HEK293T (cell line): ENCODE measurements at regions not wholly inside any gene's neighbourhood (a gene's known extent, or its start where the extent isn't known, plus 50 kb on each side); places are given as distances from the start of the nearest gene placed in this dataset.

Experiments used
- CTCF ChIA-PET: fragments of 350-600 bp; formaldehyde crosslinking; extraction: SDS; loops from one replicate; lab custom pipeline; 2021; ENCODE audit warnings: antibody characterized with exemption, inconsistent platforms; lab: Yijun Ruan, JAX
- POLR2A ChIA-PET: fragments of 350-600 bp; formaldehyde crosslinking; extraction: SDS; loops from one replicate; lab custom pipeline; 2020; ENCODE audit warnings: antibody characterized with exemption, inconsistent platforms; lab: Yijun Ruan, JAX
- DNase-seq: peaks from one replicate; pipeline ENCODE4 v3.0.0; 2012; ENCODE audit warnings: mixed read lengths; ENCODE audit errors: extremely low spot score
- ARNT ChIP-seq: fragments of 450-650 bp; IDR thresholded peaks from 2 replicates; pipeline ENCODE4 v1.6.1; 2017; ENCODE audit warnings: mild to moderate bottlenecking
- BHLHE40 ChIP-seq: fragments of 450-650 bp; IDR thresholded peaks from 2 replicates; pipeline ENCODE4 v1.6.1; 2016; ENCODE audit warnings: mild to moderate bottlenecking, moderate library complexity, borderline replicate concordance
- CTBP1 ChIP-seq: fragments of 450-650 bp; IDR thresholded peaks from 2 replicates; pipeline ENCODE4 v1.6.1; 2016; ENCODE audit warnings: borderline replicate concordance
- ELF4 ChIP-seq: fragments of 450-650 bp; IDR thresholded peaks from 2 replicates; pipeline ENCODE4 v1.6.1; 2017; ENCODE audit warnings: antibody characterized with exemption
- FOXA1 ChIP-seq: fragments of 450-650 bp; IDR thresholded peaks from 2 replicates; pipeline ENCODE4 v1.6.1; 2016; ENCODE audit warnings: mild to moderate bottlenecking
- FOXK2 ChIP-seq: fragments of 450-650 bp; IDR thresholded peaks from 2 replicates; pipeline ENCODE4 v1.6.1; 2016; ENCODE audit warnings: mild to moderate bottlenecking
- FOXM1 ChIP-seq: fragments of 450-650 bp; IDR thresholded peaks from 2 replicates; pipeline ENCODE4 v1.6.1; 2017; ENCODE audit warnings: mild to moderate bottlenecking, borderline replicate concordance
- HDGF ChIP-seq: fragments of 450-650 bp; IDR thresholded peaks from 2 replicates; pipeline ENCODE4 v1.6.1; 2017; ENCODE audit warnings: antibody characterized with exemption, borderline replicate concordance
- L3MBTL2 ChIP-seq: fragments of 450-650 bp; conservative IDR thresholded peaks from 2 replicates; pipeline ENCODE4 v1.6.1; 2016; ENCODE audit warnings: mild to moderate bottlenecking
- LEF1 ChIP-seq: fragments of 450-650 bp; IDR thresholded peaks from 2 replicates; pipeline ENCODE4 v1.6.1; 2017; ENCODE audit warnings: mild to moderate bottlenecking, borderline replicate concordance
- NFRKB ChIP-seq: fragments of 450-650 bp; IDR thresholded peaks from 2 replicates; pipeline ENCODE4 v1.6.1; 2016; ENCODE audit warnings: mild to moderate bottlenecking, moderate library complexity
- PKNOX1 ChIP-seq: fragments of 450-650 bp; IDR thresholded peaks from 2 replicates; pipeline ENCODE4 v1.6.1; 2016
- SP1 ChIP-seq: fragments of 450-650 bp; IDR thresholded peaks from 2 replicates; pipeline ENCODE4 v1.6.1; 2017
- SUZ12 ChIP-seq: fragments of 450-650 bp; IDR thresholded peaks from 2 replicates; pipeline ENCODE4 v1.6.1; 2016; ENCODE audit warnings: mild to moderate bottlenecking
- TARDBP ChIP-seq: fragments of 450-650 bp; IDR thresholded peaks from 2 replicates; pipeline ENCODE4 v1.6.1; 2016
- ZNF384 ChIP-seq: fragments of 450-650 bp; IDR thresholded peaks from 2 replicates; pipeline ENCODE4 v1.6.1; 2016

GRCh38 chr7:85875398-85875797 lies 688.5 kb upstream of the SEMA3D start:
- POLR2A ChIA-PET: interaction anchor here (0.6 kb wide), 1 partner anchor 37 kb away, joined by 3 read pairs; no protein-coding TSS in a partner anchor
- TF ChIP-seq BHLHE40 (no peak), ELF4 (no peak), ARNT (no peak)
- no peak for DNase-seq
- CTCF ChIA-PET: no interaction called here

- no peak for DNase-seq
- ChIA-PET POLR2A (no interaction called here), CTCF (no interaction called here)
- TF ChIP-seq ZNF384: no peak
- no peak for TF ChIP-seq NFRKB
- TF ChIP-seq HDGF: no peak
- TF ChIP-seq SUZ12: no peak
- no peak for TF ChIP-seq ARNT
- no peak for TF ChIP-seq FOXM1
- TF ChIP-seq PKNOX1: no peak
- no peak for TF ChIP-seq FOXA1
- TF ChIP-seq LEF1: no peak
- TF ChIP-seq TARDBP: no peak
- no peak for TF ChIP-seq ELF4
Measured at GRCh38 chr7:85866540-85866939, 679.7 kb upstream of the SEMA3D start.

- POLR2A ChIA-PET: no interaction called here
- peak; percentile 10 for DNase-seq
- TF ChIP-seq HDGF (no peak), FOXM1 (no peak), NFRKB (no peak), LEF1 (no peak)
- CTCF ChIA-PET: interaction anchor here (0.6 kb wide), 1 partner anchor 1879 kb away, joined by 4 read pairs; no protein-coding TSS in a partner anchor
Measured at GRCh38 chr7:85851571-85852193, 664.8 kb upstream of the SEMA3D start.

- POLR2A ChIA-PET: no interaction called here
- no peak for TF ChIP-seq PKNOX1
- no peak for TF ChIP-seq FOXK2
- no peak for TF ChIP-seq LEF1
- no peak for TF ChIP-seq CTBP1
- TF ChIP-seq SP1: no peak
- TF ChIP-seq SUZ12: no peak
- TF ChIP-seq FOXM1: no peak
- TF ChIP-seq ELF4: no peak
- no peak for TF ChIP-seq L3MBTL2
- TF ChIP-seq HDGF: no peak
- no peak for TF ChIP-seq NFRKB
- no peak for TF ChIP-seq ARNT
- TF ChIP-seq TARDBP: no peak
- TF ChIP-seq FOXA1: no peak
- DNase-seq: no peak
- CTCF ChIA-PET: interaction anchor here (0.8 to 1.2 kb wide), 2 partner anchors 282 to 826 kb away, joined by 3 read pairs; no protein-coding TSS in a partner anchor
Measured at GRCh38 chr7:85850381-85850780, 663.5 kb upstream of the SEMA3D start.

- ChIA-PET CTCF (no interaction called here), POLR2A (no interaction called here)
- no peak for DNase-seq
- TF ChIP-seq LEF1 (no peak), ELF4 (no peak), CTBP1 (no peak), FOXM1 (no peak), FOXK2 (no peak), SUZ12 (no peak), FOXA1 (no peak), L3MBTL2 (no peak)
Measured at GRCh38 chr7:85840554-85840953, 653.7 kb upstream of the SEMA3D start.

GRCh38 chr7:85833066-85833465 lies 646.2 kb upstream of the SEMA3D start:
- POLR2A ChIA-PET: no interaction called here
- CTCF ChIA-PET: interaction anchor here (0.6 kb wide), 1 partner anchor 779 kb away, joined by 3 read pairs; no protein-coding TSS in a partner anchor
- TF ChIP-seq ELF4: no peak
- TF ChIP-seq ARNT: no peak
- no peak for TF ChIP-seq SP1
- TF ChIP-seq SUZ12: no peak
- TF ChIP-seq NFRKB: no peak
- TF ChIP-seq ZNF384: no peak
- TF ChIP-seq HDGF: no peak
- no peak for TF ChIP-seq BHLHE40
- no peak for TF ChIP-seq FOXM1
- no peak for TF ChIP-seq CTBP1
- no peak for TF ChIP-seq PKNOX1
- DNase-seq: no peak

- POLR2A ChIA-PET: interaction anchor here (0.7 kb wide), 1 partner anchor 645 kb away, joined by 3 read pairs; no protein-coding TSS in a partner anchor
- no peak for DNase-seq
- CTCF ChIA-PET: no interaction called here
- TF ChIP-seq LEF1 (no peak), SP1 (no peak), HDGF (no peak), ARNT (no peak), SUZ12 (no peak), PKNOX1 (no peak), NFRKB (no peak), ELF4 (no peak), FOXK2 (no peak), FOXM1 (no peak), BHLHE40 (no peak), ZNF384 (no peak)
Measured at GRCh38 chr7:85830982-85831381, 644.1 kb upstream of the SEMA3D start.
